Bronchial epithelial cell (primary cell): ENCODE measurements at regions not wholly inside any gene's neighbourhood (a gene's known extent, or its start where the extent isn't known, plus 50 kb on each side); places are given as distances from the start of the nearest gene placed in this dataset.

Source experiments
- DNase-seq: peaks from one replicate; pipeline ENCODE4 v3.0.0-alpha.2; 2010; ENCODE audit warnings: low read depth
- FAIRE-seq: peaks from 2 replicates; lab custom pipeline; 2011; peaks lifted over from hg19 to GRCh38; lab: Jason Lieb, UNC
- H3K27me3 ChIP-seq: 2 replicates; pipeline ENCODE4 v1.5.1; 2011; ENCODE audit warnings: low read length; ENCODE audit not compliant: control insufficient read depth, insufficient read depth
- H3K36me3 ChIP-seq: 2 replicates; pipeline ENCODE4 v1.5.1; 2011; ENCODE audit warnings: low read length; ENCODE audit not compliant: control insufficient read depth, insufficient read depth
- H3K4me3 ChIP-seq: 2 replicates; pipeline ENCODE4 v1.5.1; 2011; ENCODE audit warnings: mild to moderate bottlenecking, low read depth, low read length, control low read depth
- CTCF ChIP-seq: IDR thresholded peaks from 2 replicates; pipeline ENCODE4 v1.5.1; 2011; ENCODE audit warnings: mild to moderate bottlenecking, moderate library complexity, low read length, control low read depth, inconsistent platforms; ENCODE audit not compliant: insufficient read depth, severe bottlenecking

- FAIRE-seq (no peak), DNase-seq (no peak)
- TF ChIP-seq CTCF = no peak
- Histone ChIP-seq H3K4me3 (no peak overlapping the region), H3K27me3 (peaks cover 26% of the 10 kb centered on the region), H3K36me3 (no peaks in the 10 kb centered on the region)
These were observed 138.5 kb upstream of the ZIC3 start for GRCh38 chrX:137427426-137427778.

- H3K36me3 ChIP-seq = no peaks in the 10 kb centered on the region
- DNase-seq = no peak
- TF ChIP-seq CTCF = no peak
- FAIRE-seq = no peak
- H3K4me3 ChIP-seq = no peak overlapping the region
- H3K27me3 ChIP-seq = peaks cover 26% of the 10 kb centered on the region
These were observed 139.1 kb upstream of the ZIC3 start for GRCh38 chrX:137426695-137427425.

- Histone ChIP-seq H3K27me3 (peaks cover 26% of the 10 kb centered on the region), H3K36me3 (no peaks in the 10 kb centered on the region), H3K4me3 (no peak overlapping the region)
- no peak for FAIRE-seq
- no peak for TF ChIP-seq CTCF
- no peak for DNase-seq
These were observed 139.9 kb upstream of the ZIC3 start for GRCh38 chrX:137425986-137426385.

GRCh38 chrX:137425273-137425902 is 140.5 kb upstream of the ZIC3 start:
- no peak for FAIRE-seq
- Histone ChIP-seq H3K27me3 (peaks cover 26% of the 10 kb centered on the region), H3K4me3 (no peak overlapping the region), H3K36me3 (no peaks in the 10 kb centered on the region)
- no peak for DNase-seq
- no peak for TF ChIP-seq CTCF

GRCh38 chrX:137424679-137425078 is 141.2 kb upstream of the ZIC3 start:
- H3K36me3 ChIP-seq = no peaks in the 10 kb centered on the region
- no peak for TF ChIP-seq CTCF
- no peak overlapping the region for H3K4me3 ChIP-seq
- peaks cover 26% of the 10 kb centered on the region for H3K27me3 ChIP-seq
- DNase-seq = no peak
- no peak for FAIRE-seq
